T-helper 1 cell (primary cell): ENCODE measurements at regions not wholly inside any gene's neighbourhood (a gene's known extent, or its start where the extent isn't known, plus 50 kb on each side); places are given as distances from the start of the nearest gene placed in this dataset.
"Not testable (repeated sequence)": the region's sequence is repeated elsewhere in the genome, so short reads cannot be mapped to it uniquely, and the experiment has no call there.

Experiments
- DNase-seq, 5 donors: peaks; one replicate each; pipeline ENCODE4 v3.0.0-alpha.2; 2012 to 2020

DNA sequence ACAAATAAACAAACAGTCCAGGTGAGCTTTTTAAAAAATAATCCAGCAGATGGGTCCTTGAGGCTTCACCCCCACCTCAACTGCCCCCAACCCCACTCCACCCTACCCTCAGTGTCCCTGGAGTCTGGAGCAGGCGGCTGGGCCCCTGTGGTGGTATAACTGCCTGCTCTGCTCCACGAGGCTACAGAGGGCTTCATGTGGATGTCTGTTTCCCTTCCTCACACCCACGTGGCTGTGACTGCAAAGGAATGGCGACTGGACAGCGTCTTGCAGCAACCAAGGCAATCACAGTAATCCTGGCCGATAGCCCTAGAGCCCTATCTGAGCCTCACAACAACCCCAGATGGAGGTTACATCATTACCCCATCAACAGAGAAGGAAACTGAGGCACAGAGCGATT, 76.5 kb downstream of the SLC2A10 start:
- no peak for DNase-seq

DNA sequence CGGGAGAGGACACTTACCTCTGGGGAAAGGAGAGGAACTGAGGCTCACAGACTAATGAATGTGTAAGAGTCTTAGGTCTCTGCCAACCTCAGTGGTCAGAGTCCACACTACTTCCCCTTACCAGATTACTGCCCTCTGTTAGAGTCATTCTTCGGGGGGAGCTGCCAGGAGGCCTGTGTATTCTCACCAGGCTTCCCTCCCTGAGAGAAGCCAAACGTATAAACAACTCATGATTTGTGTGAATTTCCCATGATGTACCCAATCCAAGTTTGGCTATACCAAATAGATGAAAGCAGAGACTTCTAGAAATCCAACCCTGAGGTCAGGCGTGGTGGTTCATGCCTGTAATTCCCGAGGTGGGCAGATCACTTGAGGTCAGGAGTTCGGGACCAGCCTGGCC, 77.1 kb downstream of the SLC2A10 start:
- DNase-seq, result no peak

DNA sequence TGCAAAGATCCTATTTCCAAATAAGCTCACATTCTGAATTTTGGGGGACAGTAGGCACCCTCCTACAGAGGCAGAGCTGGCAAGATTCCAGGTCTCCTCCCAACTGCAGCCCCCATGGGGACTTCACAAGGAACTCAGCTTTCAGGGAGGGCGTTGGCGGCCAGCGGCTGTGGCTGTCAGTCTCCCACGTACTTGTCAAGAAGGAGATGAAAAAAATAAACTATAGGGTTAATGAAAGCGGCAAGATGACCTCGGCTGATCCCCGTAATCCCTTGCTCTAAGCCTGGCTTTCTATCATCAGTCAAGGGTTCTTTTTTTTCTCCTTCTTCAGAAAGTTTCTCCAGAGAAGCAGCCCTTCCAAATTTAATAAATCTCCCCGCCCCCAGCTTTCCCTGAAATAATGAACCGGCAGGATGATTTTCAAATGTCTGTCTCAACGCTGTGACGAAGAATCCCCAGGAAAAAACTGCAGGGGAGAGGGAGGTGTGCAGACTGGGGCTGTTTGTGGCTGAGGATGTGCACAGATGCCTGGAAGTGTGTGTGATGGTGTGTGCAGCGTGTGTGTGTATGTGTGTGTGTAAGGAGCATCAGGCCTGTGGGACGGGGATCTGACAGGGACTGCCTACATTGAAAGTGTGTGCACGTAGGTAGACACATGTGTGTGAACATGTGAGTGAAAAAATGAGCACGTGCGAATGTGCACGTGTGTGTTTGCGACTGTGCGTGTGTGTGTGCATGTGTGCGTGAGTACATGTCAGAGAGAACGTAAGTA, 78.7 kb downstream of the SLC2A10 start:
- DNase-seq, result no peak

DNA sequence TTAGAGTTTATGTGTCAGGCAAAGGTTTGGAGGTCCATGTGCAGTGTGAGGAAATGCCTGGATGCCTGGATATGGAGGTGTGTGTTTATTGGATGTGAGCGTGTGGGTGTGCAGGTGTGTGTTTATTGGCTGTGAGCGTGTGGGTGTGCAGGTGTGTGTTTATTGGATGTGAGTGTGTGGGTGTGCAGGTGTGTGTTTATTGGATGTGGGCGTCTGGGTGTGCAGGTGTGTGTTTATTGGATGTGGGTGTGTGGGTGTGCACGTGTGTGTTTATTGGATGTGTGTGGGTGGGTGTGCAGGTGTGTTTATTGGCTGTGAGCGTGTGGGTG, 79.3 kb downstream of the SLC2A10 start:
- not testable (repeated sequence) for DNase-seq

DNA sequence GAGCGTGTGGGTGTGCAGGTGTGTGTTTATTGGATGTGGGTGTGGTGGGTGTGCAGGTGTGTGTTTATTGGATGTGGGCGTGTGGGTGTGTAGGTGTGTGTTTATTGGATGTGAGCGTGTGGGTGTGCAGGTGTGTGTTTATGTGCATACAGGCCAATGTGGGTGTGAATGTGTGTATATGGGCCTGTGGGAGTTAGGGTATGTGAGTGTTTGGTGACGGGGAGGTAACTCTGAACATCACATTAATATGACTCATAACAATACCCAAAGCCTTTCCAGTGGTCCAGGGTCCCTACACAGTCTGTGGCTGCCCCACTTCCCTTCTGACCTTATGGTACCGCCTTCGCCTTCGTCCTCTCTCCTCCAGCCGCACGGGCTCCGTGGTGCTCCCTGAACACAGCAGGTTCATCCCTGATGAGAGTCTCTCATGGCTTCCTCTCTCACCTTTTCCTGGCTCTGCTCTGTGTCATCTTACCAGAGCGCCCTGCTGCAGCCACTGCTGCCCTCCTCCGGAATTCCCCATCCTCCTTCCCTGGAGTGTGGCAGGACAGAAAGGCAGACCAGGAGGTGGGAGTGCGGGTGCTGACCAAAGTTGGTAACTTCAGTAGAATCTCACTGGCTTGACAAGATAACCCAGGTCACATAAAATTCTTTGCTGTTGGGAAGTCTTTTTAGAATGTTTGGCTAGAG, 80.0 kb downstream of the SLC2A10 start:
- no peak for DNase-seq

DNA sequence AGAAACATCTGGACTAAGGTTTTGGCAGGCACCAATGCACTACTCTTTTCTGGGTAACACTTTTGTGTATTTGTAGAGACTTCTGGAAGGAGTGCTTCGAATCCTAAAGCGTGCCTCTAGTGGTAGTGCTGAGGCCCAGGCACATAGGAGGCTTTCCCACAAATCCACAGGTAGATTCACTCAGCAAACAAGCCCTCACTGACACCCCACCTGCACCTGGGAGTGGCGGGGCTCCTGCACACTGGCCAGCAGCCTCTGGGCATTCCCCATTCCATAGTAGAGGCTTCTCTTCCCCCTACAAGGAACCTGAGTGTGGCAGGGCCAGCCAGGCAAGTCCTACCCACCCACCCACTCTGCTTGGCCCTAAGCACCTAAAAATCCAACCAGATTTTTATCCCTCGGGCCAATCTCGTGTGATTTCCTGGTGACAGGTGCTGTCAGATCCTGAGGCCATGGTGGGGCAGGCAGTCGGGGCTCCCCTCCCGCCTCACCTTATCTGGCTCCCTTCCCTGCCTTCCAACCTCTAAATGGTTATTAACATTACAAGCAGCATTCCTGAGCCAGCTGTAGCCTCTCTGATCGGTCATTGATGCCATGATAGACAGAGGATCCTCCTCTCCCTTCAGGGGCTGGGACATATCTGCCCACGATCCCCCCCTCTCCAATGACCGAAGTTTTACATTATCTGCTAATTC, 82.4 kb downstream of the SLC2A10 start:
- DNase-seq, result no peak

DNA sequence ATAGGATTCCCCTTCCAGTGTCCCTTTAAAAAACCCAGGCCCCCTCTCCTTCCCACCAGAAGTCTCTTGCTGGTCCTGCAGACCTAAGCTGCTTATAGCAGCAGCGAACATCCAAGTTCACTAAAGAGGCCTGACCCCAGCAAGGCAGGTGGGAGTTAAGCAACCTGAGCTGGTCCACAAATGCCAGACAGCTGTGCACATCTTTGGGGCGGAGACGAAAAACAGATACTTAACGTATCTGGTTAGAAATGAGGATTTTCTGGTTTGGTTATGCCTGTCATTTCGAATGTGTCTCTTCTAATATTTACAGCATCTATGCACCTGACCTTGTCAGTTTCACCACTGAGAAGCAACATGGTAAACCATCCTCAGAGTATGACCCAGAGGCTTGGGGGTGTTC, 87.8 kb downstream of the SLC2A10 start:
- no peak for DNase-seq

DNA sequence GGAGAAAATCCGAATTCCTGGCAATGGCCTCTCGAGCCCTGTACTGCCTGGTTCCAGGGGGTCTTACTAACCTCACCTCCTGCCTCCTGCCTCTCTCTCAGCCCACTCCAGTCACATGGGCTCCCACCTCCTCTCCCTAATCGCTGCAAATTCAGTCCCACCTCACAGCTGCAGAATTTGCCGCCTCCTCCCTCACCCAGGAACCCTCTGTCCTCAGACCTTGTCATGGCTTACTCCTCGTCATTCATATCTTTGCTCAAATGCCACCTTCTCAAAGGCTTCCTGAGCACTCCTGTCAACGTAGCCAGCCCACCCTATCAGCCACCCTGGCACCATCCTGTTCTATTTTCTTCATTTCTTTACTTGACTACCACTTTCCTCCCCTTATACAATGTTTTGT, 89.0 kb downstream of the SLC2A10 start:
- DNase-seq, result no peak

DNA sequence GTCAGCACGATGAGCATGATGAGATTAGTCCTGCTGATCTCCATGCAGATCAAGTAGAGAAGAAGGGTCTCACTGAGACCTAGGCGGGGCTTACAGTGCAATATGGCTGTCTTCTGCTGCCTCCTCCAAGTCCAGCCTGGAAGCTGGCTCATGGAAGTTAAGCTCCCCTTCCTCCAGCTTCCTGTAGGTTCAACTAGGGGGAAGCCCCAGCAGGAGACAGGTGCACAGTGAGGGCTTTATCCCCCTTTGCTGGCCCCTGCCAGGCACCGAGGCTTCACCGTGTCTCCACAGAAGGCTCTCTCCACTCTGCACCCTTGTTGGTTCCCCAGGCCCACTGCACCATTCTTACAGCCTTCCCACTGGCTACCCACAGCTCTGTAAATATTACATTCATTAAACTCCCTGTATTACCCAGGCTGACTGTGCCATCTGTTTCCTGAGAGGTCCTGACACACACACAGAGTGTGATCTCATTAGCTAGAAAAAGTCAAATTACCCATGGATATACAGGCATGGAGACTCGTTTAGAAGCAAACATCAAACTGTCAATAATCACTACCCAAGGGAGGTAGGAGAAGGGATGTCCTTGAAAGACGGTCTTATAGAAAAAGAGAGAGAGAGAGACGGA, 90.4 kb downstream of the SLC2A10 start:
- no peak for DNase-seq

DNA sequence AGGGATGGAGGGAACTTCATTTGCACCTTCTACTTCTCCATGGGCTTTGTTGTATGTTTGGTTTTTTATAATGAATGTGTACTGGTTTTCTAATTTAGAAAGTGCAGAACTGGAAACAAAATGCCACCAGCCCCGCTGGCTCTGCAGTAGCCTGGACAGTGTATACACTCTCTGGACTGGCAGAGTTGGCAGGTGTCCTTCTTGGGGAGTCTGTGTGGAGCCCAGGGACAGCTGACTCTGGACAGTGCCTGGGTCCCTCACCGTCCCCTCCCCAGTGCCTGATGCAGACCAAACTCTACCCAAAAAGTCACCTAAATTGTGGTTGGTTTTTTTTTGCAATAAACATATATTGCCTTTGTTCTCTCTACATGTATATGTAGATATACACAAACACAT, 91.0 kb downstream of the SLC2A10 start:
- DNase-seq, result no peak

DNA sequence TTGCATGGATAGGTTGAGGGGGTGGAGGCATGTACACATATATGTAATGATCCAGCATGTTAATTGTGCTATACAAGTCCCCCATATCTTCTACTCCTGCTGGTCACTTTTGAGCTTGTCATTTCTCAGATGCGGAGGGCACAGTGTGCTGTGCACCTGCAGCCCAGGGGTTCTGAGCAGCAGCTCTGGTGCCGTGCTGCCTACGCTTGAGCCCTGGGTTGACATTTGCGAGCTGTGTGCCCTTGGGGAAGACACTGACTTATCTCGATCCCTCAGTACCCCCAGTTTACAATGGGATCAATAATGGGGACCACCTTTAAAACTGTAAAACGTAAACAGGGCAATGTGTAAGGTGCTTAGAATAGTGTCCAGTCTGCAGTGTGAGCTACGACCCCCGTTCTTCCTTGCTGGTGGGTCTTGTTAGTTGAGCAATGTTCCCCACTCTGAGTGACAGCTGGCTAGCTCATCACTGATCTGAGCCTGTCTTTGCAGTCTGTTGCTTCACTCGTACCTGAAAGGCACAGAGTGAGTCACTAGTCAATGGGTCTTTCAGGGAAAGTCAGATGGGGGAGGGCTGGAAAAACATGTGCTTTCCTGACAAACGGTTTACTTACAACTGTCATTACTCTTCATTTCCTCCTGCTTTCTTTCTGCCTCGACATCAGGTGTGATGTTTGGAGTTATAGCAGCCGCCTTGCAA, 91.7 kb downstream of the SLC2A10 start:
- DNase-seq, result no peak

DNA sequence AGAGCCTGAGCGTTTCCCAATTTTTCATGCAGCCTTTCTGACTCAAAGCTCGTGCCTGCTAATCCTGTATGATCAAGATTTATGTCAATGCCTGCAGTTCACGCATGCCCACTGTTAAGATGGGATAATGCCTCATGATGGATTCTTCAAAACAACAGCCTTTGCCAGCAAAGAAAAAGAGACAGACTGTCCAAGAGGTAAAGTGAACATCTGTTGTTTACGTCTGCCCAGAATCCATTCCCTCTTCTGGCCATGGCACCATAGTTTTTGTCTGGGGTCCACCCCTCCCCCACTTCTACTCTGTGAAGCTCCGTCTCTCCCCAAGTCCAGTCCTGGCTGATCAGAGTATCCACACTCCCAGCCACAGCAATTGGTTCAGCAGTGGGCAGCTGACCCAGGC, 91.9 kb upstream of the EYA2 start:
- no peak for DNase-seq

DNA sequence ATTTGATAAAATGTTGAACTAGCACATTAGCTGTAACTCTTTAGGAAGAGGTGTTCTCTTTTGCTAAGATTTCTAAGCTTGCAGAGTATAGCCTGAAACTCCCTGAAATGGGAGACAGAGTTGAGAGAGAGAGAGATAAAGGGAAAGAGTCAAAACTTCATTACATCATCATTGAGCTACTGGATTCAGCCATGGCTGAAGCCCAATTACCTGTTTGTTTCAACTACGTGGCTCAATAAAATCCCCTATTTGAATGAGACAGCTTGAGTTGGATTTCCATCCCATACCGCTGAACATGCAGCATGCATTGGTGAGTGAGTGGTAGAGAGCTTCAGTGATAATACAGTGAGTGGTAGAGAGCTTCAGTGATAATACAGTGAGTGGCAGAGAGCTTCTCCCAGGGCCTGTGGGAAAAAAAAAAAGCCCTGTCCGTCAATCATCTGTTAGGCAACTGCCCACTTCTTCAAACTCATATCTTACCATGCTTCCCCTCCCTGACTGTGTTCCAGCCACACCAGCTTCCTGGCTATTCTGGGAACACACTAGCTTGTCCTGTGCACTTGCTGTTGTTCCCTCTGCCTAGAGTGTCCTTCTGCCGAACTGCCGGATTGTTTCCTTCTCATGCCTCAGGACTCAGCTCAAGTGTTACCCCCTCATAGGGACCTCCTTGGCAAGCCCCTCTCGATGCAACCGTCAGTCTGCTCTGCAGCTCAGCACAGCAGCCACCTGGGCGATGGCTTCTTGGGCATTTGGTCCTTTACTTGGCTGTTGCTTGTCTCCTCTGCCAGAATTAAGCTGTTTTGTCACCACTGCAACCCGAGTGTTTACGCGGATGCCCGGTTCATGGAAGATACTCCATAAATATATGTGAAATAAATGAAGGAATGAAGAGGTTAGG, 91.3 kb upstream of the EYA2 start:
- DNase-seq, result no peak

DNA sequence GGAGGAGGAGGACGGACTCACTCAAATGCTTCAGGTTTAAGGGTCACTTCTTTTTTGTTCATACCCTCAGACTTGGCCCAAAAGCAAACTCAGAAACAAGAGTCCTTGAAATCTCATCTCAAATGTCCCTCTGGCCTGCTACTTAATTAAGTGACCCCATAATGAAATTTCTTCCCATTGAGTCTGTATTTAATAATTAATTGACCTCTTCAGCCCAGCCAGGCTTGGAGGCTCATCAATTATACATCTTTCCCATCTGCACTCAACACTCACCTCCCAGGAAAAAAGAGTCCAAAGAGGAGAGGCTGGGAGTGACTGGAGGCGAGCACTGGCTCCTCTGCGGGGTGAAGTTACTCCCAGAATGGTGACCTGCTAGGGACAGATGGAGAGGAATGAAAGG, 90.5 kb upstream of the EYA2 start:
- no peak for DNase-seq

DNA sequence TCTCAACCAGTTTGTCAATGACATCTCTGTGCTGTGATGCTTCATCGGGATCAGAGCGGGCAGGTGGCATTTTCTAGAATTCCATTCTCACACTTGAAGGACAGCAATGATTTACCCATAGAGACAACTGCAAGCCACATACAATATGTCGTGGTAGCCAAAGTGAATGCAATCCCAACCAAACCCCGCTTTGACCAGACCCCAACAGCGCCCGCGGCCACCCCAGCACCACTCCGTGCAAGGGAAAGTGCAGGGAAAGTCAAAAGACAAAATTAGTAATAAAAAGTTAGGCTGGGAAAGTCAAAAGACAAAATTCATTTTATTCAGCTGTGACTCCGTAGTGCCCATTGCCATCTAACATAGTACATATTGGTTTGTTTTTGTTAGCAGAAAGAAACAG, 88.8 kb upstream of the EYA2 start:
- no peak for DNase-seq

DNA sequence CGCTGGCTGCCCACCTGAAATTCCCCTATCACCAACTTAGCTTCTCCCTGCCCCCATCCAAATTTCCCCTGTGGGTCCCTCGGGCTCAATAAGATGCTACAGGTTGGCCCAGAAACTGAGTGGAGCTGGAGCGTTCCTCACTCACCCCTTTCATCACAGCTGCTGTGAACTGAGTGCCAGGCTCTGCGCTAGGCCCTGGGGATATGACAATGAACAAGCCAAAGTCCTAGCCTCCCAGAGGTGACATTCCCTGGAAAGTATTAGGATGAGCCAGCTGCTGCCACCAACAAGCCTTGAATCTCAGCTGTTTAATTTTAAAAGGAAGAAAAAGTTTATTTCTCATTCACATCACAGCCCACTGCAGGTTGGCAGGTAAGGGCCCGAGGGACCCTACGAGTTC, 86.6 kb upstream of the EYA2 start:
- no peak for DNase-seq

DNA sequence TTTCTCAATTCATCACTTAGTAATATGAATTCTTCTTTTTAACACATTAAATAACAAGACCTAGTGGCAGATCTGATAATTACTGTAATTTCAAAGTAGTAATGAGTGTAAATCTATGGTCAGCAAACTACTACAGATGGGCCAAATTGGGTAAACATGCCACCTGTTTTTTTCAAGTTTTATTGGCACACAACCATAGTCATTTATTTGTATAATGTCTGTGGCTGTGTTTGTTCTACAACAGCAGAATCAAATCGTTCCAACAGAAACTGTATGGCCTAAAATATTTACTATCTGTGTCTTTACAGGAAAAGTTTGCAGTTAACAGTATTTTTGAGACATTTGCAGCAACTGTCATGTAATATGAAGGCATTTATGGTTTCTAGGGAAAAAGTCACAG, 86.1 kb upstream of the EYA2 start:
- no peak for DNase-seq

DNA sequence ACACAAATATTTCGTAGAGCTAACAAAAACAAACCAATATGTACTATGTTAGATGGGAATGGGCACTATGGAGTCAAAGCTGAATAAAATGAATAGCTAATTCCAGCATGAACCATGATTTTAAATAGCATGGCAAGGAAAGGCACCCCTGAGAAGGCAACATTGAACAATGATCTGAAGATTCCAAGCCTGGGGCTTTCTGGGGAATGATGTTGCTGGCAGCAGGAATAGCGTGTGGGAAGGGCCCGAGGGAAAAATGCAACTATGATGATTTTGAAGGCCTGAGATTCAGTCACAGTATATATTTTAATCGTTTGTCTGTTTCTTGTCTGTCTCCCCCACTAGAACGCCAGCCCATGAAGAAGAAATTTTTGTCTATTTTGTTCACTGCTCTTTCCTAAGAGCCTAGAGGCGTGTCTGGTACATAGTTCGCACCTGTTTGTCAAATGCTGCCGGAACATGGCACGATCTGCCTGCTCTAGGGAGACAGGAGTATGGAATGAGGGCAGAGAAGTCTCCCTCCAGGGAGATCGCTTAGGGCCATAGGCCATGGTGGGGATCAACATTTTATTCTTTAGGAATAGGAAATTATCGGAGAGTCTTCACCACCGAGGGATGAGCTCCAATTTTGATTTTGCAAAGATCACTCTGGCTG, 84.8 kb upstream of the EYA2 start:
- DNase-seq, result no peak

DNA sequence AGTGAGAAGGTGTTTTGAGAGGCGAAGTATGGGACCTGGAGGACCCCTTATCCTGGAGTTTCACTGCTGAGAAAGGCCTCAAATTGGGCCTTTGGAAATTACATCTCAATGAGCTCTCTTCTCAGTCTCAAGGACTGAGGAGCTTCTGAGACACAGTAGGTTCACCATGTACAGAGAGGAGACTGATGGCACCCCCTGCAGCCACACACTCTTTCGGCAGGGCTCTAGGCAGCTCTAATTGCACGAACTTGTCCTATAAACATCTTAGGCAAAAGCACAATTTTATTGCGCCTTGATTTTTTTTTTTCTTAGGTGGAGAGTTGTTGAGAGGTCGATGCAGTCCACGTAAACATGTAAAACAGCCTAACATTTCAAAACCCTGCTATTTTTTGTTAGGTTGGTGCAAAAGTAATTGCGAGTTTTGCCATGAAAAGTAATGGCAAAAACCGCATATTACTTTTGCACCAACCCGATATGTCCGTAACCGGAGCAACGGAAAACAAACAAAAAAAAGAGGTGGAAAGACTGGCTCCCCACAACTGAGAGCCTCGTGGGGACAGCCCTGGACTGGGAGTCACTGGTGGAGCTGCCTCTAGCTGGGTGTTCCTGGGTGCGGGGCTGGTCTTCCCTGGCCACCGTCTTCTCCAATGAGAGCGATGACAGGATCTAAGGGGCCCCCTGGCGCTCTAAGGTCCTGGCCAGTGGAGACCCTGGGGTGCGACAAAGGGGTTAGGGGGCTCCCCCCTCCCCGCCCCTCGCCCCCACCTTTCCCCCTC, 84.0 kb upstream of the EYA2 start:
- no peak for DNase-seq

DNA sequence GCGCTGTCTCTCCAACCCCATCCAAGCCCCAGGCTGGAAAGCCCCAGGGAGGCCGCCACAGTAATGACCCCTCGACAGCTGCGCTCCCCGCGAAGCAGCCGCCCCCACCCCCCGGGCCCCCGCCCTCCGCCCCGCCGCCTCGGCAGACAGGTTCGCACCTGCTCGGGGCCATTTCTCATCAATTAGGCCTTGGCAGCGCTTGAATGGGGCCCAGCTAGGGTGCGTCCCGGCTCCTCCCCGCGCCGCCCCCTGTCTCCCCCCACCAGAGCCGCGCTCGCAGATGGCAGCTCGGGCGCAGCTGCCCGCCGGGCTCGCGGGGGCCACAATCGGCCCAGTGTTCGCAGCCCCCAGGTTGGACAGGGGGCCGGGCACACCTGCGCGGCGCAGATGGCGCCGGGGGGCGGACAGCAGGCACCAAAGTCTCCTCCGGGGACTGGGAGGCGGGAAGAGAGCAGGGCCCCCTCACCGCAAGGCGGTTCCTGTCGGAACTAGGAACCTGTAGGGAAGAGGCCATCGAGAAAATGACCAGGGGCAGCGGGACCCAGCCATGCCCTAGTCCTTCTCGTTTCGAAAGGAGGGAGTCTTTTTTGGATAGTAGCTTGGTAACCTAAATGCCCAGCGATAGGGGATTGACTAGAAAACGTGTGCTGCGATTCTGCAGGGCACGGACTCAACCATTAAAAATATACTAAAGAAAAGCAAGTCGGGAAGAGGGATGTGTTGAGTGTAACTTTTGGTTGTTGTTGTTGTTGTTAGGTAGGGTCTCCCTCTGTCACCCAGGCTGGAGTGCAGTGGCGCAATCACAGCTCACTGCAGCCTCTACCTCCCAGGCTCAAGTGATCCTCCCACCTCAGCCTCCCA, 83.2 kb upstream of the EYA2 start:
- no peak for DNase-seq
